ENCODE measurements at regions not wholly inside any gene's neighbourhood (a gene's known extent, or its start where the extent isn't known, plus 50 kb on each side); places are given as distances from the start of the nearest gene placed in this dataset.
"Not testable (repeated sequence)": the region's sequence is repeated elsewhere in the genome, so short reads cannot be mapped to it uniquely, and the experiment has no call there.

GRCh38 chr10:84600947-84601346, 272.6 kb downstream of the CCSER2 start:
- TF ChIP-seq OVOL2 (CRISPR knock-in tag; IDR thresholded peaks at IDR 0.05; ENCODE audit: borderline replicate concordance) (no peak), TEAD1 (CRISPR knock-in tag; IDR thresholded peaks at IDR 0.05) (no peak), HMGA2 (CRISPR knock-in tag; IDR thresholded peaks at IDR 0.05) (no peak), USF2 (CRISPR knock-in tag; IDR thresholded peaks at IDR 0.05) (no peak), GABPB1 (CRISPR knock-in tag; IDR thresholded peaks at IDR 0.05) (no peak), NFATC4 (CRISPR knock-in tag; IDR thresholded peaks at IDR 0.05) (no peak), HMGXB4 (CRISPR knock-in tag; IDR thresholded peaks at IDR 0.05) (no peak), ZBTB43 (CRISPR knock-in tag; IDR thresholded peaks at IDR 0.05) (no peak), ZNF263 (CRISPR knock-in tag; IDR thresholded peaks at IDR 0.05; ENCODE audit: low read depth) (no peak), ZNF671 (CRISPR knock-in tag; IDR thresholded peaks at IDR 0.05) (no peak), IRF2 (CRISPR knock-in tag; IDR thresholded peaks at IDR 0.05; ENCODE audit: borderline replicate concordance, low read depth) (no peak), IRF1 (CRISPR knock-in tag; IDR thresholded peaks at IDR 0.05) (no peak), TEAD4 (CRISPR knock-in tag; IDR thresholded peaks at IDR 0.05) (no peak)
- CTCF ChIA-PET = interaction anchor here (2.2 kb wide), 1 partner anchor 12 kb away, joined by 10 read pairs; no protein-coding TSS in a partner anchor

DNA sequence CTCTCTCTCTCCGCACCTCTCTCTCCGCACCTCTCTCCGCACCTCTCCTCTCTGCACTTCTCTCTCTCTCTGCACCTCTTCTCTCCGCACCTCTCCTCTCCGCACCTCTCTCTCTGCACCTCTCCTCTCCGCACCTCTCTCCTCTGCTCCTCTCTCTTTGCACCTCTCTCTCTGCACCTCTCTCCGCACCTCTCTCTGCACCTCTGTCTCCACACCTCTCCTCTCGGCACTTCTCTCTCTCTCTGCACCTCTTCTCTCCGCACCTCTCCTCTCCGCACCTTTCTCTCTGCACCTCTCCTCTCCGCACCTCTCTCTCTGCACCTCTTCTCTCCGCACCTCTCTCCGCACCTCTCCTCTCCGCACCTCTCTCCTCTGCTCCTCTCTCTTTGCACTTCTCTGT, 274.2 kb downstream of the CCSER2 start:
- H3K27me3 Mint-ChIP-seq (ENCODE audit: low read depth); H3K36me3 Mint-ChIP-seq; H3K4me3 Mint-ChIP-seq; POLR2A ChIA-PET; ATAC-seq; DNase-seq (ENCODE audit: low spot score); H3K4me1 Mint-ChIP-seq; H3K27ac Mint-ChIP-seq: not testable (repeated sequence)
- H3K9me3 Mint-ChIP-seq = peaks cover 11% of the 10 kb centered on the region
- CTCF ChIA-PET = interaction anchor here (1.0 to 3.5 kb wide), 4 partner anchors 11 to 62 kb away, joined by 3 to 36 read pairs (median 12); no protein-coding TSS in a partner anchor

More at GRCh38 chr10:84600947-84601346, 272.6 kb downstream of the CCSER2 start:
- Mint-ChIP-seq H3K4me1 (peaks cover 6% of the 10 kb centered on the region), H3K4me3 (no peak overlapping the region), H3K27me3 (ENCODE audit: low read depth) (no peaks in the 10 kb centered on the region; the same call in 1 of the 2 replicates), H3K36me3 (peaks cover 2% of the 10 kb centered on the region; the same call in 1 of the 2 replicates), H3K27ac (no peak overlapping the region), H3K9me3 (peaks cover 19% of the 10 kb centered on the region)
- DNase-seq (ENCODE audit: low spot score) = no peak
- POLR2A ChIA-PET = interaction anchor here (0.7 kb wide), 1 partner anchor 51 kb away, joined by 6 read pairs; no protein-coding TSS in a partner anchor
- no peak for ATAC-seq

- no peaks in the 10 kb centered on the region for H3K36me3 Mint-ChIP-seq
- no peak overlapping the region for H3K27ac Mint-ChIP-seq
- no peaks in the 10 kb centered on the region for H3K9me3 Mint-ChIP-seq
- ChIA-PET CTCF (interaction anchor here (0.9 to 3.5 kb wide), 6 partner anchors 9 to 348 kb away, joined by 4 to 36 read pairs (median 10); no protein-coding TSS in a partner anchor), POLR2A (no interaction called here)
- no peaks in the 10 kb centered on the region; the same call in 1 of the 2 replicates for H3K27me3 Mint-ChIP-seq (ENCODE audit: low read depth)
- H3K4me1 Mint-ChIP-seq = peaks cover 11% of the 10 kb centered on the region
- ATAC-seq = no peak
- DNase-seq (ENCODE audit: low spot score) = no peak
- no peak overlapping the region; the same call in 1 of the 2 replicates for H3K4me3 Mint-ChIP-seq
- TF ChIP-seq, protein P1, sequence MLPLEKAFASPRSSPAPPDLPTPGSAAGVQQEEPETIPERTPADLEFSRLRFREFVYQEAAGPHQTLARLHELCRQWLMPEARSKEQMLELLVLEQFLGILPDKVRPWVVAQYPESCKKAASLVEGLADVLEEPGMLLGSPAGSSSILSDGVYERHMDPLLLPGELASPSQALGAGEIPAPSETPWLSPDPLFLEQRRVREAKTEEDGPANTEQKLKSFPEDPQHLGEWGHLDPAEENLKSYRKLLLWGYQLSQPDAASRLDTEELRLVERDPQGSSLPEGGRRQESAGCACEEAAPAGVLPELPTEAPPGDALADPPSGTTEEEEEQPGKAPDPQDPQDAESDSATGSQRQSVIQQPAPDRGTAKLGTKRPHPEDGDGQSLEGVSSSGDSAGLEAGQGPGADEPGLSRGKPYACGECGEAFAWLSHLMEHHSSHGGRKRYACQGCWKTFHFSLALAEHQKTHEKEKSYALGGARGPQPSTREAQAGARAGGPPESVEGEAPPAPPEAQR (CRISPR knock-in tag; IDR thresholded peaks at IDR 0.05) = no peak
- TF ChIP-seq TEAD1 (CRISPR knock-in tag; IDR thresholded peaks at IDR 0.05) (no peak), JUN (CRISPR knock-in tag; IDR thresholded peaks at IDR 0.05) (no peak), ZNF232 (CRISPR knock-in tag; IDR thresholded peaks at IDR 0.05) (no peak), FOXK1 (CRISPR knock-in tag; IDR thresholded peaks at IDR 0.05) (no peak), ETV6 (CRISPR knock-in tag; IDR thresholded peaks at IDR 0.05) (no peak), FOXJ3 (CRISPR knock-in tag; IDR thresholded peaks at IDR 0.05; ENCODE audit: borderline replicate concordance) (no peak), ZNF138 (CRISPR knock-in tag; conservative IDR thresholded peaks at IDR 0.05) (no peak)
- TF ChIP-seq, protein P2, sequence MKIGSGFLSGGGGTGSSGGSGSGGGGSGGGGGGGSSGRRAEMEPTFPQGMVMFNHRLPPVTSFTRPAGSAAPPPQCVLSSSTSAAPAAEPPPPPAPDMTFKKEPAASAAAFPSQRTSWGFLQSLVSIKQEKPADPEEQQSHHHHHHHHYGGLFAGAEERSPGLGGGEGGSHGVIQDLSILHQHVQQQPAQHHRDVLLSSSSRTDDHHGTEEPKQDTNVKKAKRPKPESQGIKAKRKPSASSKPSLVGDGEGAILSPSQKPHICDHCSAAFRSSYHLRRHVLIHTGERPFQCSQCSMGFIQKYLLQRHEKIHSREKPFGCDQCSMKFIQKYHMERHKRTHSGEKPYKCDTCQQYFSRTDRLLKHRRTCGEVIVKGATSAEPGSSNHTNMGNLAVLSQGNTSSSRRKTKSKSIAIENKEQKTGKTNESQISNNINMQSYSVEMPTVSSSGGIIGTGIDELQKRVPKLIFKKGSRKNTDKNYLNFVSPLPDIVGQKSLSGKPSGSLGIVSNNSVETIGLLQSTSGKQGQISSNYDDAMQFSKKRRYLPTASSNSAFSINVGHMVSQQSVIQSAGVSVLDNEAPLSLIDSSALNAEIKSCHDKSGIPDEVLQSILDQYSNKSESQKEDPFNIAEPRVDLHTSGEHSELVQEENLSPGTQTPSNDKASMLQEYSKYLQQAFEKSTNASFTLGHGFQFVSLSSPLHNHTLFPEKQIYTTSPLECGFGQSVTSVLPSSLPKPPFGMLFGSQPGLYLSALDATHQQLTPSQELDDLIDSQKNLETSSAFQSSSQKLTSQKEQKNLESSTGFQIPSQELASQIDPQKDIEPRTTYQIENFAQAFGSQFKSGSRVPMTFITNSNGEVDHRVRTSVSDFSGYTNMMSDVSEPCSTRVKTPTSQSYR (CRISPR knock-in tag; IDR thresholded peaks at IDR 0.05) = no peak
- TF ChIP-seq, protein P3, sequence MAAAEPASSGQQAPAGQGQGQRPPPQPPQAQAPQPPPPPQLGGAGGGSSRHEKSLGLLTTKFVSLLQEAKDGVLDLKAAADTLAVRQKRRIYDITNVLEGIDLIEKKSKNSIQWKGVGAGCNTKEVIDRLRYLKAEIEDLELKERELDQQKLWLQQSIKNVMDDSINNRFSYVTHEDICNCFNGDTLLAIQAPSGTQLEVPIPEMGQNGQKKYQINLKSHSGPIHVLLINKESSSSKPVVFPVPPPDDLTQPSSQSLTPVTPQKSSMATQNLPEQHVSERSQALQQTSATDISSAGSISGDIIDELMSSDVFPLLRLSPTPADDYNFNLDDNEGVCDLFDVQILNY (CRISPR knock-in tag; IDR thresholded peaks at IDR 0.05) = no peak
These were observed 275.6 kb downstream of the CCSER2 start for GRCh38 chr10:84603971-84604370.

All from WTC11 (cell line).